ENCODE measurements at regions not wholly inside any gene's neighbourhood (a gene's known extent, or its start where the extent isn't known, plus 50 kb on each side); places are given as distances from the start of the nearest gene placed in this dataset.
A peak's percentile ranks its signal among the peaks of the same experiment; 100 is the strongest.

- no peak for DNase-seq (ENCODE audit: insufficient read length, low spot score)
- no peak for TF ChIP-seq CTCF (IDR thresholded peaks at IDR 0.05; ENCODE audit: insufficient read depth, missing control alignments)
- FAIRE-seq, result peak; percentile 66
Measured at GRCh38 chr5:14954616-14955343, 83.2 kb upstream of the ANKH start.

- DNase-seq (ENCODE audit: insufficient read length, low spot score), result no peak
- TF ChIP-seq CTCF (IDR thresholded peaks at IDR 0.05; ENCODE audit: insufficient read depth, missing control alignments), result no peak
- FAIRE-seq, result peak; percentile 72
Measured at GRCh38 chr5:14954216-14954615, 82.6 kb upstream of the ANKH start.

GRCh38 chr5:14953075-14953607, 81.6 kb upstream of the ANKH start:
- TF ChIP-seq CTCF (IDR thresholded peaks at IDR 0.05; ENCODE audit: insufficient read depth, missing control alignments), result no peak
- FAIRE-seq, result no peak
- DNase-seq (ENCODE audit: insufficient read length, low spot score), result no peak

GRCh38 chr5:14948383-14948782, 76.8 kb upstream of the ANKH start:
- DNase-seq (ENCODE audit: insufficient read length, low spot score), result no peak
- no peak for FAIRE-seq
- no peak for TF ChIP-seq CTCF (IDR thresholded peaks at IDR 0.05; ENCODE audit: insufficient read depth, missing control alignments)

GRCh38 chr5:14946815-14947620, 75.4 kb upstream of the ANKH start:
- FAIRE-seq (no peak), DNase-seq (ENCODE audit: insufficient read length, low spot score) (no peak)
- peak; percentile 51 for TF ChIP-seq CTCF (IDR thresholded peaks at IDR 0.05; ENCODE audit: insufficient read depth, missing control alignments)

- FAIRE-seq (no peak), DNase-seq (ENCODE audit: insufficient read length, low spot score) (no peak)
- TF ChIP-seq CTCF (IDR thresholded peaks at IDR 0.05; ENCODE audit: insufficient read depth, missing control alignments), result no peak
Measured at GRCh38 chr5:14945450-14945849, 73.9 kb upstream of the ANKH start.
